ENCODE measurements at regions not wholly inside any gene's neighbourhood (a gene's known extent, or its start where the extent isn't known, plus 50 kb on each side); places are given as distances from the start of the nearest gene placed in this dataset.

- H3K4me1 ChIP-seq: no peaks in the 10 kb centered on the region
- DNase-seq: no peak
- no peaks in the 10 kb centered on the region for H3K9me3 ChIP-seq
- H3K4me3 ChIP-seq: no peak overlapping the region
- no peaks in the 10 kb centered on the region for H3K27me3 ChIP-seq
- TF ChIP-seq POLR2A (IDR thresholded peaks at IDR 0.05): no peak
- TF ChIP-seq CTCF (IDR thresholded peaks at IDR 0.05): no peak
- H3K27ac ChIP-seq: no peak overlapping the region
- intact Hi-C loops (cut with DNase I; ENCODE audit: low total_unique reads): no loop called here
- H3K36me3 ChIP-seq: no peaks in the 10 kb centered on the region
Measured at GRCh38 chr6:113513086-113513485, 344.1 kb upstream of the MARCKS start.

GRCh38 chr6:113522376-113522775 lies 334.8 kb upstream of the MARCKS start:
- Histone ChIP-seq H3K9me3 (no peaks in the 10 kb centered on the region), H3K36me3 (no peaks in the 10 kb centered on the region), H3K27ac (no peak overlapping the region), H3K27me3 (no peaks in the 10 kb centered on the region), H3K4me3 (no peak overlapping the region), H3K4me1 (no peaks in the 10 kb centered on the region)
- TF ChIP-seq POLR2A (IDR thresholded peaks at IDR 0.05): no peak
- TF ChIP-seq CTCF (IDR thresholded peaks at IDR 0.05): no peak
- DNase-seq: no peak
- intact Hi-C loops (cut with DNase I; ENCODE audit: low total_unique reads): no loop called here

GRCh38 chr6:113524826-113525225 lies 332.3 kb upstream of the MARCKS start:
- Histone ChIP-seq H3K9me3 (no peaks in the 10 kb centered on the region), H3K36me3 (no peaks in the 10 kb centered on the region), H3K4me3 (no peak overlapping the region), H3K27me3 (no peaks in the 10 kb centered on the region), H3K27ac (no peak overlapping the region), H3K4me1 (no peaks in the 10 kb centered on the region)
- TF ChIP-seq POLR2A (IDR thresholded peaks at IDR 0.05): no peak
- TF ChIP-seq CTCF (IDR thresholded peaks at IDR 0.05): no peak
- DNase-seq: no peak
- intact Hi-C loops (cut with DNase I; ENCODE audit: low total_unique reads): no loop called here

- H3K9me3 ChIP-seq: no peaks in the 10 kb centered on the region
- no peaks in the 10 kb centered on the region for H3K36me3 ChIP-seq
- TF ChIP-seq CTCF (IDR thresholded peaks at IDR 0.05) (no peak), POLR2A (IDR thresholded peaks at IDR 0.05) (no peak)
- H3K4me3 ChIP-seq: no peak overlapping the region
- H3K27me3 ChIP-seq: no peaks in the 10 kb centered on the region
- DNase-seq: no peak
- H3K4me1 ChIP-seq: no peaks in the 10 kb centered on the region
- intact Hi-C loops (cut with DNase I; ENCODE audit: low total_unique reads): no loop called here
- H3K27ac ChIP-seq: no peak overlapping the region
Measured at GRCh38 chr6:113526553-113526952, 330.6 kb upstream of the MARCKS start.

- Histone ChIP-seq H3K4me3 (no peak overlapping the region), H3K9me3 (no peaks in the 10 kb centered on the region), H3K27me3 (no peaks in the 10 kb centered on the region), H3K27ac (no peak overlapping the region), H3K4me1 (no peaks in the 10 kb centered on the region), H3K36me3 (no peaks in the 10 kb centered on the region)
- intact Hi-C loops (cut with DNase I; ENCODE audit: low total_unique reads): no loop called here
- no peak for TF ChIP-seq POLR2A (IDR thresholded peaks at IDR 0.05)
- TF ChIP-seq CTCF (IDR thresholded peaks at IDR 0.05): no peak
- DNase-seq: no peak
Measured at GRCh38 chr6:113526995-113527394, 330.1 kb upstream of the MARCKS start.
